Type B pancreatic cell (in vitro differentiated cells): ENCODE measurements at regions not wholly inside any gene's neighbourhood (a gene's known extent, or its start where the extent isn't known, plus 50 kb on each side); places are given as distances from the start of the nearest gene placed in this dataset.

Experiments
- DNase-seq: peaks from one replicate; pipeline ENCODE4 v3.0.0; 2021; ENCODE audit warnings: mixed read lengths; ENCODE audit not compliant: unreplicated experiment; ENCODE audit errors: extremely low spot score
- H3K27ac Mint-ChIP-seq: 2 replicates; pipeline ENCODE4 v1.8.0; 2021; ENCODE audit warnings: mild to moderate bottlenecking, mixed read lengths
- H3K27me3 Mint-ChIP-seq: 2 replicates; pipeline ENCODE4 v1.8.0; 2021; ENCODE audit warnings: mixed read lengths
- H3K36me3 Mint-ChIP-seq: 2 replicates; pipeline ENCODE4 v1.8.0; 2021; ENCODE audit warnings: mixed read lengths
- H3K4me1 Mint-ChIP-seq: one replicate; pipeline ENCODE4 v1.8.0; 2021; ENCODE audit warnings: mixed read lengths; ENCODE audit not compliant: unreplicated experiment
- H3K4me3 Mint-ChIP-seq: 2 replicates; pipeline ENCODE4 v1.8.0; 2021; ENCODE audit warnings: mild to moderate bottlenecking, mixed read lengths
- H3K9me3 Mint-ChIP-seq: 2 replicates; pipeline ENCODE4 v1.8.0; 2021; ENCODE audit warnings: mixed read lengths
- CTCF ChIP-seq: fragments of 200-600 bp; sonication (generic); conservative IDR thresholded peaks from 2 replicates; pipeline ENCODE4 v1.5.0; 2021; ENCODE audit warnings: antibody characterized with exemption, mild to moderate bottlenecking

- H3K4me1 Mint-ChIP-seq: peaks cover 6% of the 10 kb centered on the region
- H3K9me3 Mint-ChIP-seq: no peaks in the 10 kb centered on the region
- no peak overlapping the region for H3K4me3 Mint-ChIP-seq
- DNase-seq: no peak
- TF ChIP-seq CTCF: no peak
- no peak overlapping the region for H3K27ac Mint-ChIP-seq
- H3K27me3 Mint-ChIP-seq: peaks cover 4% of the 10 kb centered on the region
- no peaks in the 10 kb centered on the region for H3K36me3 Mint-ChIP-seq
Measured at GRCh38 chr17:12301551-12301950, 280.9 kb downstream of the MAP2K4 start.

GRCh38 chr17:12302711-12303110, 282.0 kb downstream of the MAP2K4 start:
- no peak for TF ChIP-seq CTCF
- H3K27me3 Mint-ChIP-seq: peaks cover 4% of the 10 kb centered on the region
- H3K9me3 Mint-ChIP-seq: no peaks in the 10 kb centered on the region
- no peak overlapping the region for H3K4me3 Mint-ChIP-seq
- H3K27ac Mint-ChIP-seq: no peak overlapping the region
- H3K36me3 Mint-ChIP-seq: no peaks in the 10 kb centered on the region
- no peak for DNase-seq
- H3K4me1 Mint-ChIP-seq: no peaks in the 10 kb centered on the region

- H3K36me3 Mint-ChIP-seq: no peaks in the 10 kb centered on the region
- H3K9me3 Mint-ChIP-seq: no peaks in the 10 kb centered on the region
- DNase-seq: no peak
- H3K27ac Mint-ChIP-seq: no peak overlapping the region
- H3K27me3 Mint-ChIP-seq: peaks cover 3% of the 10 kb centered on the region
- H3K4me1 Mint-ChIP-seq: no peaks in the 10 kb centered on the region
- TF ChIP-seq CTCF: no peak
- no peak overlapping the region for H3K4me3 Mint-ChIP-seq
Measured at GRCh38 chr17:12310811-12311210, 290.1 kb downstream of the MAP2K4 start.

- H3K27ac Mint-ChIP-seq: no peak overlapping the region
- no peak for DNase-seq
- H3K27me3 Mint-ChIP-seq: peaks cover 3% of the 10 kb centered on the region
- no peaks in the 10 kb centered on the region for H3K9me3 Mint-ChIP-seq
- no peaks in the 10 kb centered on the region for H3K36me3 Mint-ChIP-seq
- no peak for TF ChIP-seq CTCF
- H3K4me1 Mint-ChIP-seq: no peaks in the 10 kb centered on the region
- no peak overlapping the region for H3K4me3 Mint-ChIP-seq
Measured at GRCh38 chr17:12312692-12313091, 292.0 kb downstream of the MAP2K4 start.

- H3K27ac Mint-ChIP-seq: no peak overlapping the region
- no peaks in the 10 kb centered on the region for H3K9me3 Mint-ChIP-seq
- no peak for TF ChIP-seq CTCF
- H3K36me3 Mint-ChIP-seq: no peaks in the 10 kb centered on the region
- H3K4me3 Mint-ChIP-seq: no peak overlapping the region
- H3K27me3 Mint-ChIP-seq: peaks cover 3% of the 10 kb centered on the region
- no peaks in the 10 kb centered on the region for H3K4me1 Mint-ChIP-seq
- DNase-seq: no peak
Measured at GRCh38 chr17:12313786-12314185, 293.1 kb downstream of the MAP2K4 start.

- no peak overlapping the region for H3K27ac Mint-ChIP-seq
- no peak for TF ChIP-seq CTCF
- H3K4me3 Mint-ChIP-seq: no peak overlapping the region
- no peaks in the 10 kb centered on the region for H3K4me1 Mint-ChIP-seq
- H3K9me3 Mint-ChIP-seq: no peaks in the 10 kb centered on the region
- no peaks in the 10 kb centered on the region for H3K27me3 Mint-ChIP-seq
- DNase-seq: no peak
- no peaks in the 10 kb centered on the region for H3K36me3 Mint-ChIP-seq
Measured at GRCh38 chr17:12316021-12316420, 295.3 kb downstream of the MAP2K4 start.
